ENCODE measurements at regions not wholly inside any gene's neighbourhood (a gene's known extent, or its start where the extent isn't known, plus 50 kb on each side); places are given as distances from the start of the nearest gene placed in this dataset.

DNA sequence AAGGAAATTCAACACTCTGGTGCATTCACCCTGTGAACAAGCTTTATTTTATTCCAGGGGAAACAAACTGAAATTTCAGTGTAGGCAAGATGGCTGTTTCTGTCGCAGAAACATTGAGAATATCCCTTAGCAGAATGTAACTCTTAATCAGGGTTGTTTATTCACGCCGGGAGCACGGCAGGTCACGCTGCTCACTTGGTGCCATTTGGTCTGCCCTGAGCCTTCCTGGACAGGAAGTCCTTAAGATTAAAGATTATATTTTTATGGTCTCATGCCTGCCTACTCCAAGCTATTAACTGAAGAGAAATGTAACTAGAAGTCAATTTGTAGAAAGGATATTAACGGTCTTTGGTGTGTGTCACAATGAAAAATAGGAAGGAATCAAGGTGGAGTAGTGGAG, 185.3 kb upstream of the ARGLU1 start:
- no peaks in the 10 kb centered on the region for H3K9me3 ChIP-seq
- peaks cover 4 to 14% of the 10 kb centered on the region in 2 donors for H3K4me1 ChIP-seq
- no peaks in the 10 kb centered on the region for H3K27me3 ChIP-seq
- TF ChIP-seq, protein P1, sequence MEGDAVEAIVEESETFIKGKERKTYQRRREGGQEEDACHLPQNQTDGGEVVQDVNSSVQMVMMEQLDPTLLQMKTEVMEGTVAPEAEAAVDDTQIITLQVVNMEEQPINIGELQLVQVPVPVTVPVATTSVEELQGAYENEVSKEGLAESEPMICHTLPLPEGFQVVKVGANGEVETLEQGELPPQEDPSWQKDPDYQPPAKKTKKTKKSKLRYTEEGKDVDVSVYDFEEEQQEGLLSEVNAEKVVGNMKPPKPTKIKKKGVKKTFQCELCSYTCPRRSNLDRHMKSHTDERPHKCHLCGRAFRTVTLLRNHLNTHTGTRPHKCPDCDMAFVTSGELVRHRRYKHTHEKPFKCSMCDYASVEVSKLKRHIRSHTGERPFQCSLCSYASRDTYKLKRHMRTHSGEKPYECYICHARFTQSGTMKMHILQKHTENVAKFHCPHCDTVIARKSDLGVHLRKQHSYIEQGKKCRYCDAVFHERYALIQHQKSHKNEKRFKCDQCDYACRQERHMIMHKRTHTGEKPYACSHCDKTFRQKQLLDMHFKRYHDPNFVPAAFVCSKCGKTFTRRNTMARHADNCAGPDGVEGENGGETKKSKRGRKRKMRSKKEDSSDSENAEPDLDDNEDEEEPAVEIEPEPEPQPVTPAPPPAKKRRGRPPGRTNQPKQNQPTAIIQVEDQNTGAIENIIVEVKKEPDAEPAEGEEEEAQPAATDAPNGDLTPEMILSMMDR (IDR thresholded peaks at IDR 0.05): no peak
- H3K27ac ChIP-seq: peak overlapping the region; percentile 41 to 65 (median 62)
- peak; percentile 58 to 68 for DNase-seq
- no peaks in the 10 kb centered on the region for H3K36me3 ChIP-seq
- WGBS, 2 donors: 13 to 15% methylated on average over 6 of the region's 6 CpGs
- H3K4me3 ChIP-seq (replicated peaks in 1 of 3): no peak overlapping the region
- intact Hi-C loops (cut with DNase I): no loop called here

DNA sequence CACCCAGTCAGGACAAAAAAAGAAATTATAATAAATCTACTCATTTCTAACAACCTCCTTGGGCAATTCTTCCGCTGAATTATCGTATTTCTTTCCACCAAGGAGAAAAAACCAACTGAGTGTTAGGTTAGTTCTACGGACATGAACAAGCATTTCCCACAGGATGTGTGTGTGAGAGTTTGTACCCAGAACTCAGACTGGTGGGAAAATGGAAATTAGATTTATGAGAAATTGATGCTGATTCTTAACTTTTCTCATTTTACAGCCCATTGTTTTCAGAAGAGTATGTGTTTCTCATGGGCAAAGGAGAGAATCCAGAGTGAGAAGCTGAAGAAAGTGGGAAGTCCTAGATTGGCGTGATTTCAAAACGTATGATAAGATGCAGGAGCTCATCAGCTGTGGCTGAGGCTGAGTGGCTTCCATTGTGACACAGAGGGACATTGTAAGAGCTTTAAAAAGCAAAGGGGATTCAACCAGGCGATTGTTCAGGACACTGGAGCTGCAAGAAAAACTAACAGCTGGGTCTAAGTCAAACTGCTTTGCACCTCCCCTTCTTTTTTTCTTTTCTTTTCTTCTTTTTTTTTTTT, 184.7 kb upstream of the ARGLU1 start:
- no peak for DNase-seq
- H3K27me3 ChIP-seq: no peaks in the 10 kb centered on the region
- H3K27ac ChIP-seq: peak overlapping the region; percentile 41 to 65 (median 62)
- H3K36me3 ChIP-seq: no peaks in the 10 kb centered on the region
- intact Hi-C loops (cut with DNase I): no loop called here
- no peak for TF ChIP-seq POLR2A (IDR thresholded peaks at IDR 0.05)
- TF ChIP-seq, protein P1 (IDR thresholded peaks at IDR 0.05): no peak
- no peaks in the 10 kb centered on the region for H3K9me3 ChIP-seq
- no peak overlapping the region for H3K4me3 ChIP-seq (replicated peaks in 1 of 3)
- peaks cover 4 to 14% of the 10 kb centered on the region in 2 donors for H3K4me1 ChIP-seq
- 50 to 62% methylated on average over 6 of the region's 6 CpGs for WGBS, 2 donors

DNA sequence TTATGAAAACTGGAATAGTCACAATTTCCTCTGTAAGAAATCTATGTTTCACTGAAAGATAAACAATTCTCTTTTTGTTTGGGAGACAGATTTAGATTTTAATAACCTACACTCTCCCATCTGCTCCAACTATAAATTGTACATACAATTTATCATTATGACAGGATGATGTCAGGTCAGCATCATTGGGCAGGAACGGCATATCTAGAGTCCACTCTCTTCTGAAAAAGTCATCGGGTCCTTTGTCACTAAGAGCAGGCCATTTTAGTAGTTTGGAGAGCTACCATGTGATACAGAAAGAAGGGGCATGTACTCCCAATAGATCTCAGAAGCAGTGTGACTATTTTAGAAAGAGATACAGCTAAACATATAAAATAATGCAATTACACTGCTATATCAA, 180.8 kb upstream of the ARGLU1 start:
- TF ChIP-seq, protein P1 (IDR thresholded peaks at IDR 0.05): no peak
- no peak for TF ChIP-seq POLR2A (IDR thresholded peaks at IDR 0.05)
- no peaks in the 10 kb centered on the region for H3K36me3 ChIP-seq
- no peak for DNase-seq
- intact Hi-C loops (cut with DNase I): no loop called here
- H3K4me3 ChIP-seq (replicated peaks in 1 of 3): no peak overlapping the region
- H3K27ac ChIP-seq: no peak overlapping the region
- H3K9me3 ChIP-seq: no peaks in the 10 kb centered on the region
- H3K27me3 ChIP-seq: no peaks in the 10 kb centered on the region
- 46 to 58% methylated on average over 2 of the region's 2 CpGs for WGBS, 2 donors
- H3K4me1 ChIP-seq: peaks cover 4 to 10% of the 10 kb centered on the region in 2 donors

DNA sequence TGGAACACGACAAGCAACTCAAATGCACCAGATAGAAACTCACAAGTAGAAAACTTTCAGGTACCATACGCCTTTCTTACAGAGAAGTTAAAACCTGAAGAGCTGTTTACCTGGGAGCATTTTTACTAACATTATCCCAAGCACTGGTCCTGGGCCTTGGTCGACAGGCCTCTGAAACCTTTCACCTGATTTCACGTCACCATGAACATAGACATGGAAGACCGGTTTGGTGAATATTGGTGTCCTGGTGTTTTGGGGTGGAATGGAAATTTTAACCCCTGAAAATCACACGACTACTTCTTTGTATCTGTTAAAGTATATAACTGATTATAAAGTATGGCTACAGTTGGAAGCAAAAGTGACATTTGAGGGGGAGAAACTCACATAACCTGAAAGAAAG, 176.6 kb upstream of the ARGLU1 start:
- TF ChIP-seq, protein P1 (IDR thresholded peaks at IDR 0.05): no peak
- TF ChIP-seq POLR2A (IDR thresholded peaks at IDR 0.05): no peak
- no peaks in the 10 kb centered on the region for H3K4me1 ChIP-seq
- H3K27me3 ChIP-seq: no peaks in the 10 kb centered on the region
- no peak for DNase-seq
- intact Hi-C loops (cut with DNase I): no loop called here
- no peak overlapping the region for H3K4me3 ChIP-seq (replicated peaks in 1 of 3)
- H3K36me3 ChIP-seq: no peaks in the 10 kb centered on the region
- 85 to 89% methylated on average over 6 of the region's 6 CpGs for WGBS, 2 donors
- no peaks in the 10 kb centered on the region for H3K9me3 ChIP-seq
- no peak overlapping the region for H3K27ac ChIP-seq

DNA sequence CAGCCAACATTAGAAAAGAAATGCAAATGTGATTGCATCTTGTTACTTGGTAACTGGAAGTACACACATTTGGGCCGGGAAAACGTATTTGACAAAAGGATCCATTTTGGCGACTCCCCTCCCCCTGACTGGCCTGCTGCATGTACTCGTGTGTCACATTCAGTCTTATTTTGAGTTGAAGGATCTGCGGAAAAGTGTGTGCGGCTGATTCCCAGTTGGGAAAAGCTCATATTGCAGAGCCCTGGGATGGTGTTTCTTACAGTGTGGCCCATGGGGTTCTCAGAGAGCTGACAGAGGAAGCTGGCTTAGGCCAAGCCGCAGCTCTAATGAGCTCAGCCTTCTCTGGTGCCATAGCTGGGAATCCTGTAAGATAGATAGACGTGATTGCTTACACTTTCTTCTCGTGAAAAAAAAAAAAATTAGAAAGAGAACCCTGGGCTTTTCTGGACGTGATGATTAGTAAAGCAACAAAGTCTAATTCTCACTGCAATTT, 170.3 kb upstream of the ARGLU1 start:
- Histone ChIP-seq H3K9me3 (no peaks in the 10 kb centered on the region), H3K27me3 (no peaks in the 10 kb centered on the region), H3K36me3 (no peaks in the 10 kb centered on the region), H3K4me3 (replicated peaks in 1 of 3) (no peak overlapping the region), H3K27ac (no peak overlapping the region), H3K4me1 (no peaks in the 10 kb centered on the region)
- 79 to 84% methylated on average over 10 of the region's 10 CpGs for WGBS, 2 donors
- intact Hi-C loops (cut with DNase I): no loop called here
- DNase-seq: no peak
- TF ChIP-seq POLR2A (IDR thresholded peaks at IDR 0.05): no peak
- TF ChIP-seq, protein P1 (IDR thresholded peaks at IDR 0.05): no peak

Measured in thyroid gland (tissue), 4 donors.